Activated CD8-positive, alpha-beta memory T cell treated with anti-CD3 and anti-CD28 coated beads, Interleukin-2, amount 10 ng/mL, durations not matched to agents 7 days and 5 days (primary cell): ENCODE measurements at regions not wholly inside any gene's neighbourhood (a gene's known extent, or its start where the extent isn't known, plus 50 kb on each side); places are given as distances from the start of the nearest gene placed in this dataset.
"Not testable (repeated sequence)": the region's sequence is repeated elsewhere in the genome, so short reads cannot be mapped to it uniquely, and the experiment has no call there.

ENCODE experiments used
- ATAC-seq: fragments of 150-1000 bp; cut with Tn5 transposase; one replicate; pipeline ENCODE4 v1.10.0; 2021; ENCODE audit warnings: moderate library complexity
- CTCF ChIA-PET: fragments of 350-600 bp; sonication (Branson Sonifier 250); formaldehyde crosslinking; loops from one replicate; lab custom pipeline; 2021; ENCODE audit warnings: antibody characterized with exemption; lab: Charles Lee
- DNase-seq: peaks from one replicate; pipeline ENCODE4 v3.0.0-alpha.2; 2020
- H3K27ac Mint-ChIP-seq: one replicate; pipeline ENCODE4 v1.8.0; 2021; ENCODE audit warnings: mild to moderate bottlenecking, mixed read lengths
- H3K27me3 Mint-ChIP-seq: one replicate; pipeline ENCODE4 v1.8.0; 2021; ENCODE audit warnings: mixed read lengths
- H3K36me3 Mint-ChIP-seq: one replicate; pipeline ENCODE4 v1.8.0; 2021; ENCODE audit warnings: mild to moderate bottlenecking, mixed read lengths
- H3K4me1 Mint-ChIP-seq: one replicate; pipeline ENCODE4 v1.8.0; 2021; ENCODE audit warnings: mixed read lengths
- H3K4me3 Mint-ChIP-seq: one replicate; pipeline ENCODE4 v1.8.0; 2021; ENCODE audit warnings: mild to moderate bottlenecking, moderate library complexity, mixed read lengths
- H3K9me3 Mint-ChIP-seq: one replicate; pipeline ENCODE4 v1.8.0; 2022; ENCODE audit warnings: low read depth, mixed read lengths

DNA sequence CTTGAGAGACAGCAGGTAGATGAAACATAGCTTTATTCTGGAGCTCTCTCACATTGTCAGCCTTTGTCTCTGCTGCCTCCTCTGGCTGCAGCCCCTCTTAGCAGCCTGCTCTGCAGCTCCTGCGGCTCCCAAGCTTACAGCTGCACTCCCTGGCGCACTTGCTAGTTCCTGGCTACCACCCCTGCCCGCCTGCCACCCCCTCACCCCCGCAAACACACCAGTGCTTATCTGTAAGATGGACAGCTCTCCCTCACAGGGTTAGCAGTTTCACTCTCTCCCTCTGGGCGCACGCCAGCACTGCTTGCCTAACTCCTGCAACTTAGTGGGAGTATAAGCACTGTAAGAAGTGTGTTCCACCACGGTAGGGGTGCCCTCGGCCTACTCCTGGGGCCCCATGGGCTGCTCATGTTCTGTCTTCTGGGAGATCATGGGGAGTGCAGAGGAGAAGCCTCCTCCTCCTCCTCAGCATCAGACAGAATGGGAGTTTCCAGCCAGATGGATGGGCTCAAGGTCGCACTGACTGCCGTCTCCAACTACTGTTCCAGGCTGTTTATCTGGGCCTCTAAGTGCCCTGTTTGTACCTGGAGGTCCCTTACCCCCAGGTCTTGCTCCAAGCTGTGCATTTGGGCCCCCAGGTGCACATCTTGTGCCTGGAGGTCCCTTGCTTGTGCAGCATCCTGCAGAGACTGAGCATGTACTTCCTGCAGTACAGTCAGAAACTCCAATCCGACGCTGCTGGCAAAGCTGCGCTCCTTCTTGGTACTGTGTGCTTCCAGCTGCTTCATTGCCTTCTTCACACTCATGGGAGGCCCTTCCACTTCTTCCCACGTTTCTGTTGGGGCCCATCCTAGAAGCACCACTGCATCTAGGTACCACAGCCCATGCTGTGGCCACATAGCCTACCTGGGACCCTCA lies 1388.1 kb downstream of the AMY1C start:
- H3K27ac Mint-ChIP-seq: no peak overlapping the region
- no peaks in the 10 kb centered on the region for H3K27me3 Mint-ChIP-seq
- CTCF ChIA-PET: no interaction called here
- no peak for ATAC-seq
- H3K4me1 Mint-ChIP-seq: no peaks in the 10 kb centered on the region
- H3K9me3 Mint-ChIP-seq: peaks cover 13% of the 10 kb centered on the region
- DNase-seq: no peak
- no peaks in the 10 kb centered on the region for H3K36me3 Mint-ChIP-seq
- no peak overlapping the region for H3K4me3 Mint-ChIP-seq

GRCh38 chr1:105138458-105138893 lies 1388.8 kb downstream of the AMY1C start:
- Mint-ChIP-seq H3K27me3 (no peaks in the 10 kb centered on the region), H3K36me3 (no peaks in the 10 kb centered on the region), H3K4me1 (no peaks in the 10 kb centered on the region), H3K9me3 (peaks cover 13% of the 10 kb centered on the region), H3K4me3 (no peak overlapping the region), H3K27ac (no peak overlapping the region)
- CTCF ChIA-PET: no interaction called here
- DNase-seq (no peak), ATAC-seq (no peak)

- H3K36me3 Mint-ChIP-seq: no peaks in the 10 kb centered on the region
- H3K27ac Mint-ChIP-seq: no peak overlapping the region
- DNase-seq (no peak), ATAC-seq (no peak)
- no peaks in the 10 kb centered on the region for H3K27me3 Mint-ChIP-seq
- H3K9me3 Mint-ChIP-seq: peaks cover 10% of the 10 kb centered on the region
- no peak overlapping the region for H3K4me3 Mint-ChIP-seq
- H3K4me1 Mint-ChIP-seq: no peaks in the 10 kb centered on the region
- CTCF ChIA-PET: no interaction called here
Measured at GRCh38 chr1:105172788-105173187, 1423.1 kb downstream of the AMY1C start.

DNA sequence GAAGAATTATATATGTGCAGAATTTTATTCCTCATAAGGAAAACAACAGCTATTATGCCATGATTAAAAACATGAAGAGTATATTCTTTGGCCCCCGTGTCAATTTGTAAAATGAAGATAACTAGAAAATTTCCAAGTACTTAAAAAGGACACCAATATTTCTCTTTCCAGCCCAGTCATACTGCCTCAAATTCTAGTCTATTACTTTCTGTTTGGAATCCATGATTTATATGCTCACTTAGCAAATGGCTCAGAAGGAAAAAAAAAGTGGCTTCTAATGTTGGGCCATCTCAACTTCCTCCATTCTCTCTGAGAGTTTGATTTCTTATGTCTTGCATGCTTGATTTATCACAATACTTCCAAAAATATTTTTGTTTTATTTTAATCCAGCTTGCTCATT lies 1431.1 kb downstream of the AMY1C start:
- Mint-ChIP-seq H3K27me3 (no peaks in the 10 kb centered on the region), H3K9me3 (peaks cover 8% of the 10 kb centered on the region), H3K4me1 (no peaks in the 10 kb centered on the region), H3K4me3 (no peak overlapping the region), H3K27ac (no peak overlapping the region), H3K36me3 (no peaks in the 10 kb centered on the region)
- CTCF ChIA-PET: no interaction called here
- DNase-seq (no peak), ATAC-seq (no peak)

DNA sequence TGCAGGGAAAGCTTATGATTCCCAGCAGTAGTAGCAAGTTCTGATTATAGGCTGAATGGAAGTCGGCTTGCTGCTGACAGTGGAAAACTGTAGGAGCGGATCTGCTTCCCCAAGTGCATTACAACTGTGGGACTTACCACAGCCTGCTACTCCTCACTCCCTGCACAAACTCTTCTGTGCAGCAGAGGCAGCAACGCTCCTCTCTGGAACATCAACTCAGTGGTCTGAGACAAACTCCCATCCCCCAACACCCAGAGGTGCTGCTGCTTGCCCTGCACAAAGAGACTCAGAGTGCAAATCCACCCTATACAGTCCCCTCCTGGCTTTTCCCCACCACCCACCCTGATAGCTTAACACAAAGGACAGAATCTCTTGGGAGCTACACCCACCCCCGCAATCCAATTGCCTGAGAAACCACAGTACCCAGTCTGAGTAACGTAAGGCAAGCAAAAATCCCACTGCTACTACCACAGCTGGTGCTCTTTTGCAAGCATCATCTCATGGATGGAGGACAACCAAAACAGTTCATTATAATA lies 1455.2 kb downstream of the AMY1C start:
- Mint-ChIP-seq H3K9me3 (peaks cover 11% of the 10 kb centered on the region), H3K4me3 (no peak overlapping the region), H3K4me1 (no peaks in the 10 kb centered on the region), H3K27ac (no peak overlapping the region), H3K27me3 (no peaks in the 10 kb centered on the region), H3K36me3 (no peaks in the 10 kb centered on the region)
- CTCF ChIA-PET: no interaction called here
- ATAC-seq: no peak
- DNase-seq: no peak

DNA sequence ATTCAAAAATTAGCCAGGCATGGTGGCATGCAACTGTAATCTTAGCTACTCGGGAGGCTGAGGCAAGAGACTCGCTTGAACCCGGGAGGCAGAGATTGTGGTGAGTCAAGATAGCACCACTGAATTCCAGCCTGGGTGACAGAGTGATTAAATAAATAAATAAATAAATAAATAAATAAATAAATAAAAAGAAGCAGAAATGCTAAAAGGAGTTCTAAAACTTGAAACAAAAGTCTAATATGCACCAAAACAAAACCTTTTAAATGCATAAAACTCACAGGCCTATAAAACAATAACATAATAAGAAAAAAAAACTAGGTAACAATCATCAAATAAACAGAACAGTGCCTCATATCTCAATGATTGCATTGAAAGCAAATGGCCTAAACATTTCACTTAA lies 1458.9 kb downstream of the AMY1C start:
- H3K4me1 Mint-ChIP-seq: no peaks in the 10 kb centered on the region
- CTCF ChIA-PET: no interaction called here
- H3K9me3 Mint-ChIP-seq: peaks cover 11% of the 10 kb centered on the region

DNA sequence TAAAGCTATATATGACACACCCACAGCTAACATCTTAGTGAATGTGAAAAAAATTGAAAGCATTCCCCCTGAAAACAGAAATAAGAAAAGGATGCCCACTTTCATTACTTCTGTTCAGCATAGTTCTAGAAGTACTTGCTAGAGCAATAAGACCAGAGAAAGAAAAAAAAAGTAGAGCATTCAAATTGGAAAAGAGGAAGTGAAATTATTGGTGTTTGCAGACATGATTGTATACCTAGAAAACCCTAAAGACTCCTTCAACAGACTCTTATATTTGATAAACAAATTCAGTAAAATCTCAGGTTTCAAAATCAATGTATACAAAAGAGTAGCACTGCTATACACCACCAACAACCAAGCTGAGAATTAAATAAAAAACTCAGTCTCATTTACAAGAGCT lies 1461.0 kb downstream of the AMY1C start:
- Mint-ChIP-seq H3K27me3 (no peaks in the 10 kb centered on the region), H3K9me3 (peaks cover 4% of the 10 kb centered on the region), H3K36me3 (no peaks in the 10 kb centered on the region), H3K4me3 (no peak overlapping the region), H3K27ac (no peak overlapping the region), H3K4me1 (no peaks in the 10 kb centered on the region)
- no peak for ATAC-seq
- CTCF ChIA-PET: no interaction called here
- no peak for DNase-seq

More for the DNA sequence above, 1458.9 kb downstream of the AMY1C start:
- ATAC-seq: no peak
- Mint-ChIP-seq H3K27ac (no peak overlapping the region), H3K27me3 (no peaks in the 10 kb centered on the region), H3K4me3 (no peak overlapping the region), H3K36me3 (no peaks in the 10 kb centered on the region)
- DNase-seq: no peak

GRCh38 chr1:105231378-105231777 lies 1481.7 kb downstream of the AMY1C start:
- no peak overlapping the region for H3K4me3 Mint-ChIP-seq
- no peak for ATAC-seq
- H3K36me3 Mint-ChIP-seq: no peaks in the 10 kb centered on the region
- DNase-seq: no peak
- peaks cover 10% of the 10 kb centered on the region for H3K9me3 Mint-ChIP-seq
- no peak overlapping the region for H3K27ac Mint-ChIP-seq
- H3K27me3 Mint-ChIP-seq: no peaks in the 10 kb centered on the region
- H3K4me1 Mint-ChIP-seq: no peaks in the 10 kb centered on the region
- CTCF ChIA-PET: no interaction called here

DNA sequence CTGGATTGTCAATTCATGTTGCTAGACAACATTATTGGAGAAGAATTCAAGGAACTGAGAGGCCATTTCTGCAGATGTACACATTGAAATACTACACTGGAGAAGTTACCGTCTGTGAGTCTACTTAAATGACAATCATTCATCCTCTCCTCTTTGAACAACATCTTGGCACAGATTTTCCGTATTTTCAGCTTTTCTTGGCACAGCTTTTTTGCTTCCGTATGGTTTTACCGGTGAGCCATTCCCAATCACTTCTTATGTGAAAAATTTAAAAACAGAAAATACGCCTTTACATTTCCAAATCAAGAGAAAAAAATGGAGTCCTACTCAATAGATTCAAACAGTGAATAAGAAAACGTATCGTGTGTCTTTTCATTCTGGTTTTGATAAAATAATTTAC lies 1493.7 kb downstream of the AMY1C start:
- no peaks in the 10 kb centered on the region for H3K27me3 Mint-ChIP-seq
- CTCF ChIA-PET: no interaction called here
- no peak overlapping the region for H3K27ac Mint-ChIP-seq
- peaks cover 12% of the 10 kb centered on the region for H3K9me3 Mint-ChIP-seq
- no peaks in the 10 kb centered on the region for H3K36me3 Mint-ChIP-seq
- ATAC-seq (no peak), DNase-seq (no peak)
- no peaks in the 10 kb centered on the region for H3K4me1 Mint-ChIP-seq
- H3K4me3 Mint-ChIP-seq: no peak overlapping the region

DNA sequence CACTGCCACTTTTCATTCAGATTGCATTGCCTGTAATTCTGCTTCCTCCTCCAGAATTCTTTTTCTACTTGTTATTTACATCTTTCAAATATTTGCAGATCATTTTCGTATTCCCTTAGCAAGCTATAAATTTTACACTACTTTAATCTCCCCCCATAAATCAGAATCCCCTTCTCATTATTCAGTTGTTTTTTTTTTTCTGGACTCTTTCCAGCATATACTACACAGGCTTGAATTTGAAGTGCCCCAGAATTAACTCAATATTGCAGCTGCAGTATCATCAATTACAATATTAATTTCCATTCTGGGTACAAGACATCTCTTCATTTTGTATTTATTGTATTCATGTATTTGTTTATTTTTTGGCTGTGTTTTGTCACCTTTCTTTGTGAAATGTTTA lies 1494.3 kb downstream of the AMY1C start:
- no peak overlapping the region for H3K27ac Mint-ChIP-seq
- H3K27me3 Mint-ChIP-seq: no peaks in the 10 kb centered on the region
- H3K9me3 Mint-ChIP-seq: peaks cover 10% of the 10 kb centered on the region
- CTCF ChIA-PET: no interaction called here
- ATAC-seq (no peak), DNase-seq (no peak)
- H3K36me3 Mint-ChIP-seq: no peaks in the 10 kb centered on the region
- H3K4me1 Mint-ChIP-seq: no peaks in the 10 kb centered on the region
- H3K4me3 Mint-ChIP-seq: no peak overlapping the region

- Mint-ChIP-seq H3K4me3 (no peak overlapping the region), H3K27ac (no peak overlapping the region), H3K4me1 (no peaks in the 10 kb centered on the region), H3K9me3 (peaks cover 4% of the 10 kb centered on the region), H3K36me3 (no peaks in the 10 kb centered on the region), H3K27me3 (no peaks in the 10 kb centered on the region)
- DNase-seq (no peak), ATAC-seq (no peak)
- CTCF ChIA-PET: no interaction called here
Measured at GRCh38 chr1:105254906-105255305, 1505.2 kb downstream of the AMY1C start.

- Mint-ChIP-seq H3K4me3 (no peak overlapping the region), H3K9me3 (peaks cover 9% of the 10 kb centered on the region), H3K27ac (no peak overlapping the region), H3K4me1 (no peaks in the 10 kb centered on the region), H3K36me3 (no peaks in the 10 kb centered on the region), H3K27me3 (no peaks in the 10 kb centered on the region)
- CTCF ChIA-PET: no interaction called here
- DNase-seq (no peak), ATAC-seq (no peak)
Measured at GRCh38 chr1:105260001-105260400, 1510.3 kb downstream of the AMY1C start.

DNA sequence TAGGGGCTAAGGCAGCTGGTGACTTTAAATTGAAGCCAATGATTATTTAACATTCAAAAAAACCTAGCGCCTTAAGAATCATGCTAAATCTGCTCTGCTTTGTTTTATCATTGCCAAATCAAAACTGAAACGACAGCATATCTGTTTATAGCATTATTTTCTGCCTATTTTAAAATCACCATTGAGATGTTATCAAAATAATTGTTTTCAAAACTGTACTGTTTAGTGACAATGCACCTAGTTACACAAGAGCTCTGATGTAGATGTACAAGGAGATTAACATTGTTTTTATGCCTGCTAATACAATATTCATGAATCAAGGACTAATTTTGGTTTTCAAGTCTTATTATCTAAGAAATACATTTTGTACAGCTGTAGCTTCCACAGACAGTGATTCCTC lies 1521.3 kb downstream of the AMY1C start:
- Mint-ChIP-seq H3K27ac (no peak overlapping the region), H3K4me3 (no peak overlapping the region), H3K36me3 (no peaks in the 10 kb centered on the region), H3K4me1 (no peaks in the 10 kb centered on the region), H3K27me3 (no peaks in the 10 kb centered on the region), H3K9me3 (peaks cover 11% of the 10 kb centered on the region)
- CTCF ChIA-PET: no interaction called here
- no peak for DNase-seq
- no peak for ATAC-seq

DNA sequence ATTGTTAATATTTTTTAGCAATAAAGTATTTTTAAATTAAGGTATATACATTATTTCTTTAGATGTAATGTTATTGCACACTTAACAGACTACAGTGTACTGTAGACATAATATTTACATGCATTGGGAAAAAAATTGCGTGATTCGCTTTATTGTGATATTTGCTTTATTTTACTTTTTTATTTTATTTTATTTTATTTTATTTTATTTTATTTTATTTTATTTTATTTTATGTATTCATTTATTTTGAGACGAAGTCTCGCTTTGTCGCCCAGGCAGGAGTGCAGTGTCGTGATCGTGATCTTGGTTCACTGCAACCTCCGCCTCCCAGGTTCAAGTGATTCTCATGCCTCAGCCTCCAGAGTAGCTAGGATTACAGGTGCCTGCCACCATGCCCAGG lies 1522.7 kb downstream of the AMY1C start:
- H3K36me3 Mint-ChIP-seq, H3K27ac Mint-ChIP-seq, H3K27me3 Mint-ChIP-seq, H3K9me3 Mint-ChIP-seq, DNase-seq, CTCF ChIA-PET, ATAC-seq, H3K4me1 Mint-ChIP-seq, H3K4me3 Mint-ChIP-seq: not testable (repeated sequence)
